Adrenal gland (tissue), 5 donors: ENCODE measurements at regions not wholly inside any gene's neighbourhood (a gene's known extent, or its start where the extent isn't known, plus 50 kb on each side); places are given as distances from the start of the nearest gene placed in this dataset.

Experiments
- CTCF ChIP-seq, 6 experiments: fragments of 450-650 bp in 4 of 6; fragments of 200-600 bp in 2 of 6; sonication (generic) in 1 of 6; IDR thresholded peaks; 1 replicate in 5 of 6; 2 replicates in 1 of 6; pipeline versions ENCODE4 v1.5.1 to v1.8.0; 2016 to 2021; ENCODE audit warnings: antibody characterized with exemption in 6 of 6, mild to moderate bottlenecking in 2 of 6, moderate library complexity in 1 of 6
- POLR2A ChIP-seq, 2 donors: fragments of 450-650 bp; IDR thresholded peaks; one replicate each; pipeline ENCODE4 v1.6.1; 2017; ENCODE audit warnings: antibody characterized with exemption in 2 of 2, mild to moderate bottlenecking in 2 of 2, moderate library complexity in 1 of 2
- donor health status: DM: no; HTN: no; CAD: no.

- TF ChIP-seq CTCF (IDR thresholded peaks at IDR 0.05), result no peak
- TF ChIP-seq POLR2A (IDR thresholded peaks at IDR 0.05), result no peak
Measured at GRCh38 chr1:58919959-58920321, 136.1 kb upstream of the JUN start.
